Natural killer cell (primary cell): ENCODE measurements at regions not wholly inside any gene's neighbourhood (a gene's known extent, or its start where the extent isn't known, plus 50 kb on each side); places are given as distances from the start of the nearest gene placed in this dataset.

Experiments
- ATAC-seq, 3 donors: fragments of 150-1000 bp in 2 of 3; fragments of 200-7000 bp in 1 of 3; cut with Tn5 transposase; 1 replicate in 1 of 3; 2 replicates in 2 of 3; pipeline ENCODE4 v1.10.0; 2021; ENCODE audit warnings: mild to moderate bottlenecking in 2 of 3, moderate library complexity in 2 of 3
- DNase-seq, 2 donors: peaks; one replicate each; pipeline versions ENCODE4 v3.0.0 to v3.0.0-alpha.2; 2013 to 2021; ENCODE audit warnings: mixed read lengths in 1 of 2
- H3K27ac ChIP-seq: one replicate; pipeline ENCODE4 v1.5.1; 2013; ENCODE audit warnings: mild to moderate bottlenecking, low read length
- H3K27me3 ChIP-seq: one replicate; pipeline ENCODE4 v1.6.1; 2013; ENCODE audit warnings: low read length; ENCODE audit not compliant: control insufficient read depth, insufficient read depth
- H3K36me3 ChIP-seq: one replicate; pipeline ENCODE4 v1.6.1; 2013; ENCODE audit warnings: low read length; ENCODE audit not compliant: control insufficient read depth, insufficient read depth
- H3K4me1 ChIP-seq: one replicate; pipeline ENCODE4 v1.6.1; 2013; ENCODE audit warnings: low read length; ENCODE audit not compliant: control insufficient read depth, insufficient read depth
- H3K4me3 ChIP-seq: one replicate; pipeline ENCODE4 v1.5.1; 2013; ENCODE audit warnings: low read length
- H3K9me3 ChIP-seq: one replicate; pipeline ENCODE4 v1.6.1; 2013; ENCODE audit warnings: low read length; ENCODE audit not compliant: control insufficient read depth, insufficient read depth
- H3K27ac Mint-ChIP-seq, 2 donors: one replicate each; pipeline ENCODE4 v1.8.0; 2022; ENCODE audit warnings: mild to moderate bottlenecking in 2 of 2, mixed read lengths in 2 of 2, moderate library complexity in 1 of 2
- H3K27me3 Mint-ChIP-seq, 2 donors: one replicate each; pipeline ENCODE4 v1.8.0; 2022; ENCODE audit warnings: low read depth in 2 of 2, mixed read lengths in 2 of 2
- H3K36me3 Mint-ChIP-seq: one replicate; pipeline ENCODE4 v1.8.0; 2022; ENCODE audit warnings: mixed read lengths
- H3K4me1 Mint-ChIP-seq, 2 donors: one replicate each; pipeline ENCODE4 v1.8.0; 2022; ENCODE audit warnings: mixed read lengths in 2 of 2
- H3K4me3 Mint-ChIP-seq: one replicate; pipeline ENCODE4 v1.8.0; 2022; ENCODE audit warnings: mild to moderate bottlenecking, moderate library complexity, mixed read lengths
- H3K9me3 Mint-ChIP-seq, 2 donors: one replicate each; pipeline ENCODE4 v1.8.0; 2022; ENCODE audit warnings: mixed read lengths in 2 of 2
- CTCF ChIP-seq: fragments of 200-600 bp; IDR thresholded peaks from one replicate; pipeline ENCODE4 v1.8.0; 2022; ENCODE audit warnings: antibody characterized with exemption
- WGBS: methylation state at CpG from one replicate; pipeline ENCODE4 v1.1.7; 2013; ENCODE audit warnings: missing lambda C conversion rate; ENCODE audit not compliant: insufficient coverage; 5-methylcytosine and 5-hydroxymethylcytosine counted together
- intact Hi-C: fragments of 100-400 bp; cut with micrococcal nuclease; formaldehyde crosslinking; loops from one replicate; pipeline ENCODE4 v1.14.2; 2022

GRCh38 chr2:52178845-52179244 lies 1146.9 kb upstream of the NRXN1 start:
- H3K4me3 Mint-ChIP-seq = no peak overlapping the region
- Histone ChIP-seq H3K4me3 (no peak overlapping the region), H3K27me3 (no peaks in the 10 kb centered on the region), H3K27ac (no peak overlapping the region), H3K36me3 (no peaks in the 10 kb centered on the region), H3K9me3 (peaks cover 2% of the 10 kb centered on the region), H3K4me1 (no peaks in the 10 kb centered on the region)
- peaks cover 6% of the 10 kb centered on the region in 2 donors for H3K9me3 Mint-ChIP-seq
- intact Hi-C loops = no loop called here
- no peak for TF ChIP-seq CTCF
- 76% methylated on average over 1 of the region's 1 CpG for WGBS
- DNase-seq (no peak), ATAC-seq (no peak)
- H3K36me3 Mint-ChIP-seq = peaks cover 9% of the 10 kb centered on the region
- no peaks in the 10 kb centered on the region for H3K27me3 Mint-ChIP-seq
- H3K27ac Mint-ChIP-seq = no peak overlapping the region
- H3K4me1 Mint-ChIP-seq = no peaks in the 10 kb centered on the region

- intact Hi-C loops = no loop called here
- Mint-ChIP-seq H3K4me1 (no peaks in the 10 kb centered on the region), H3K9me3 (peaks cover 6 to 12% of the 10 kb centered on the region in 2 donors)
Observed at GRCh38 chr2:52145005-52145404, 1113.1 kb upstream of the NRXN1 start.

GRCh38 chr2:52144590-52144989 lies 1112.7 kb upstream of the NRXN1 start:
- H3K9me3 ChIP-seq = no peaks in the 10 kb centered on the region
- H3K27ac ChIP-seq = no peak overlapping the region
- Mint-ChIP-seq H3K27ac (no peak overlapping the region), H3K4me1 (no peaks in the 10 kb centered on the region), H3K4me3 (no peak overlapping the region), H3K36me3 (no peaks in the 10 kb centered on the region), H3K9me3 (peaks cover 6 to 12% of the 10 kb centered on the region in 2 donors), H3K27me3 (no peaks in the 10 kb centered on the region)
- DNase-seq = no peak
- H3K27me3 ChIP-seq = no peaks in the 10 kb centered on the region
- H3K4me1 ChIP-seq = no peaks in the 10 kb centered on the region
- 72% methylated on average over 3 of the region's 4 CpGs for WGBS
- no peak overlapping the region for H3K4me3 ChIP-seq
- intact Hi-C loops = no loop called here
- ATAC-seq = no peak
- H3K36me3 ChIP-seq = no peaks in the 10 kb centered on the region
- no peak for TF ChIP-seq CTCF

More at GRCh38 chr2:52145005-52145404, 1113.1 kb upstream of the NRXN1 start:
- H3K4me1 ChIP-seq = no peaks in the 10 kb centered on the region
- DNase-seq (no peak), ATAC-seq (no peak)
- no peaks in the 10 kb centered on the region for H3K9me3 ChIP-seq
- Mint-ChIP-seq H3K27ac (no peak overlapping the region), H3K27me3 (no peaks in the 10 kb centered on the region), H3K36me3 (no peaks in the 10 kb centered on the region), H3K4me3 (no peak overlapping the region)
- TF ChIP-seq CTCF = no peak
- no peaks in the 10 kb centered on the region for H3K36me3 ChIP-seq
- H3K4me3 ChIP-seq = no peak overlapping the region
- no peaks in the 10 kb centered on the region for H3K27me3 ChIP-seq
- H3K27ac ChIP-seq = no peak overlapping the region

- Mint-ChIP-seq H3K4me3 (no peak overlapping the region), H3K27me3 (no peaks in the 10 kb centered on the region), H3K9me3 (peaks cover 15 to 24% of the 10 kb centered on the region in 2 donors), H3K36me3 (peaks cover 10% of the 10 kb centered on the region), H3K4me1 (no peaks in the 10 kb centered on the region), H3K27ac (no peak overlapping the region)
- 75% methylated on average over 1 of the region's 1 CpG for WGBS
- H3K9me3 ChIP-seq = no peaks in the 10 kb centered on the region
- H3K4me3 ChIP-seq = no peak overlapping the region
- intact Hi-C loops = no loop called here
- H3K27me3 ChIP-seq = no peaks in the 10 kb centered on the region
- H3K36me3 ChIP-seq = no peaks in the 10 kb centered on the region
- H3K4me1 ChIP-seq = no peaks in the 10 kb centered on the region
- H3K27ac ChIP-seq = no peak overlapping the region
- no peak for ATAC-seq
- TF ChIP-seq CTCF = no peak
- DNase-seq = no peak
Observed at GRCh38 chr2:52141076-52141475, 1109.1 kb upstream of the NRXN1 start.
